CD14-positive monocyte (primary cell): ENCODE measurements at regions not wholly inside any gene's neighbourhood (a gene's known extent, or its start where the extent isn't known, plus 50 kb on each side); places are given as distances from the start of the nearest gene placed in this dataset.

Experiments
- DNase-seq, 3 donors: peaks; one replicate each; pipeline ENCODE4 v3.0.0-alpha.2; 2011 to 2022
- H2AFZ ChIP-seq: 2 replicates; pipeline ENCODE4 v1.6.0; 2012; ENCODE audit warnings: mild to moderate bottlenecking, low read depth, low read length, inconsistent platforms; ENCODE audit not compliant: insufficient read depth, poor library complexity, severe bottlenecking
- H3K27ac ChIP-seq, 2 donors: 1 replicate in 1 of 2; 2 replicates in 1 of 2; pipeline ENCODE4 v1.5.1; 2012 to 2013; ENCODE audit warnings: low read length in 2 of 2, control low read depth in 1 of 2, inconsistent platforms in 1 of 2, low read depth in 1 of 2, mild to moderate bottlenecking in 1 of 2
- H3K27me3 ChIP-seq, 2 donors: one replicate each; pipeline versions ENCODE4 v1.6.0 to v1.6.1; 2011 to 2013; ENCODE audit warnings: low read length in 2 of 2; ENCODE audit not compliant: control insufficient read depth in 2 of 2, insufficient read depth in 2 of 2
- H3K36me3 ChIP-seq, 2 donors: replicated peaks in 1 of 2; 1 replicate in 1 of 2; 2 replicates in 1 of 2; pipeline versions ENCODE4 v1.5.1 to v1.6.1; 2012 to 2013; ENCODE audit warnings: low read length in 2 of 2, control low read depth in 1 of 2, inconsistent platforms in 1 of 2, mild to moderate bottlenecking in 1 of 2; ENCODE audit not compliant: insufficient read depth in 2 of 2, control insufficient read depth in 1 of 2
- H3K4me1 ChIP-seq, 2 donors: 1 replicate in 1 of 2; 2 replicates in 1 of 2; pipeline versions ENCODE4 v1.5.1 to v1.6.1; 2012 to 2013; ENCODE audit warnings: low read length in 2 of 2, control low read depth in 1 of 2, inconsistent platforms in 1 of 2, mild to moderate bottlenecking in 1 of 2, moderate library complexity in 1 of 2; ENCODE audit not compliant: insufficient read depth in 2 of 2, control insufficient read depth in 1 of 2
- H3K4me2 ChIP-seq: replicated peaks from 2 replicates; pipeline ENCODE3; 2012; ENCODE audit warnings: low read length, moderate library complexity, mild to moderate bottlenecking; ENCODE audit not compliant: poor library complexity, severe bottlenecking; ENCODE audit errors: extremely low read depth
- H3K4me3 ChIP-seq, 3 experiments: fragments of 200-600 bp in 1 of 3; sonication (generic) in 1 of 3; replicated peaks in 1 of 3; 1 replicate in 2 of 3; 2 replicates in 1 of 3; pipeline ENCODE4 v1.5.1; 2011 to 2013; ENCODE audit warnings: low read length in 3 of 3, mild to moderate bottlenecking in 3 of 3, control low read depth in 2 of 3, low read depth in 2 of 3, inconsistent platforms in 1 of 3, moderate library complexity in 1 of 3
- H3K79me2 ChIP-seq: 2 replicates; pipeline ENCODE4 v1.6.0; 2012; ENCODE audit warnings: mild to moderate bottlenecking, control low read depth, inconsistent platforms, low read length, moderate library complexity; ENCODE audit not compliant: insufficient read depth
- H3K9ac ChIP-seq: 2 replicates; pipeline ENCODE4 v1.6.0; 2017; ENCODE audit warnings: low read length, mild to moderate bottlenecking; ENCODE audit not compliant: insufficient read depth, poor library complexity, severe bottlenecking
- H3K9me3 ChIP-seq, 2 donors: replicated peaks in 1 of 2; 1 replicate in 1 of 2; 2 replicates in 1 of 2; pipeline versions ENCODE4 v1.5.1 to v1.6.1; 2012 to 2013; ENCODE audit warnings: low read length in 2 of 2, control low read depth in 1 of 2; ENCODE audit not compliant: control insufficient read depth in 1 of 2, insufficient read depth in 1 of 2
- H4K20me1 ChIP-seq: 2 replicates; pipeline ENCODE4 v1.6.0; 2012; ENCODE audit warnings: mild to moderate bottlenecking, low read length, control low read depth, moderate library complexity; ENCODE audit not compliant: insufficient read depth
- H3K27ac Mint-ChIP-seq, 7 donors: one replicate each; pipeline ENCODE4 v1.8.0; 2020; ENCODE audit warnings: mild to moderate bottlenecking in 7 of 7, mixed read lengths in 7 of 7, moderate library complexity in 6 of 7, inconsistent platforms in 2 of 7
- H3K27me3 Mint-ChIP-seq, 3 donors: one replicate each; pipeline ENCODE4 v1.8.0; 2021 to 2022; ENCODE audit warnings: low read depth in 3 of 3, mild to moderate bottlenecking in 3 of 3, mixed read lengths in 3 of 3, moderate library complexity in 3 of 3, inconsistent platforms in 1 of 3
- H3K36me3 Mint-ChIP-seq, 2 donors: one replicate each; pipeline ENCODE4 v1.8.0; 2020; ENCODE audit warnings: mixed read lengths in 2 of 2, inconsistent platforms in 1 of 2, mild to moderate bottlenecking in 1 of 2
- H3K4me1 Mint-ChIP-seq: one replicate; pipeline ENCODE4 v1.8.0; 2020; ENCODE audit warnings: mild to moderate bottlenecking, mixed read lengths
- H3K4me3 Mint-ChIP-seq, 2 donors: one replicate each; pipeline ENCODE4 v1.8.0; 2020; ENCODE audit warnings: mild to moderate bottlenecking in 2 of 2, mixed read lengths in 2 of 2, moderate library complexity in 1 of 2
- H3K9me3 Mint-ChIP-seq, 7 donors: one replicate each; pipeline ENCODE4 v1.8.0; 2020 to 2022; ENCODE audit warnings: mixed read lengths in 7 of 7, mild to moderate bottlenecking in 6 of 7, moderate library complexity in 6 of 7, inconsistent platforms in 2 of 7
- CTCF ChIP-seq: fragments of 200-600 bp; IDR thresholded peaks from one replicate; pipeline ENCODE4 v1.8.0; 2022; ENCODE audit warnings: antibody characterized with exemption, mild to moderate bottlenecking
- WGBS: methylation state at CpG from one replicate; pipeline ENCODE4 v1.1.5; 2013; ENCODE audit warnings: missing lambda C conversion rate; ENCODE audit not compliant: insufficient coverage; 5-methylcytosine and 5-hydroxymethylcytosine counted together
- intact Hi-C, 2 donors: fragments of 100-400 bp; cut with micrococcal nuclease; formaldehyde crosslinking; loops; one replicate each; pipeline versions ENCODE4 v1.15.0 to v1.15.1; 2023

- H3K36me3 Mint-ChIP-seq, result no peaks in the 10 kb centered on the region
- Histone ChIP-seq H3K9ac (no peak overlapping the region), H3K36me3 (no peaks in the 10 kb centered on the region), H2AFZ (no peak overlapping the region), H3K9me3 (no peaks in the 10 kb centered on the region), H4K20me1 (no peaks in the 10 kb centered on the region), H3K4me2 (no peak overlapping the region), H3K27ac (no peak overlapping the region), H3K4me3 (no peak overlapping the region), H3K79me2 (no peaks in the 10 kb centered on the region), H3K4me1 (no peaks in the 10 kb centered on the region), H3K27me3 (no peaks in the 10 kb centered on the region)
- no peak for TF ChIP-seq CTCF
- no peak for DNase-seq
- no peaks in the 10 kb centered on the region for H3K4me1 Mint-ChIP-seq
- no peaks in the 10 kb centered on the region for H3K9me3 Mint-ChIP-seq
- no peak overlapping the region for H3K4me3 Mint-ChIP-seq
- peaks cover 0 to 4% (median 0%) of the 10 kb centered on the region in 3 donors for H3K27me3 Mint-ChIP-seq
- 100% methylated on average over 1 of the region's 3 CpGs for WGBS
- intact Hi-C loops, result no loop called here
- no peak overlapping the region for H3K27ac Mint-ChIP-seq
Observed at GRCh38 chr6:122214605-122215318, 184.7 kb upstream of the HSF2 start.

GRCh38 chr6:122220254-122220653 lies 179.2 kb upstream of the HSF2 start:
- H3K4me2 ChIP-seq, result no peak overlapping the region
- H2AFZ ChIP-seq, result no peak overlapping the region
- H3K4me1 ChIP-seq, result no peaks in the 10 kb centered on the region
- H3K4me1 Mint-ChIP-seq, result peaks cover 4% of the 10 kb centered on the region
- H3K36me3 ChIP-seq, result no peaks in the 10 kb centered on the region
- H4K20me1 ChIP-seq, result no peaks in the 10 kb centered on the region
- H3K9ac ChIP-seq, result no peak overlapping the region
- H3K27ac Mint-ChIP-seq, result no peak overlapping the region
- H3K4me3 ChIP-seq, result no peak overlapping the region
- H3K4me3 Mint-ChIP-seq, result no peak overlapping the region
- H3K27me3 Mint-ChIP-seq, result no peaks in the 10 kb centered on the region
- WGBS, result no CpG with 5 or more reads among the region's 2 CpGs
- no peaks in the 10 kb centered on the region for H3K36me3 Mint-ChIP-seq
- H3K27me3 ChIP-seq, result no peaks in the 10 kb centered on the region
- no peaks in the 10 kb centered on the region for H3K9me3 Mint-ChIP-seq
- no peak overlapping the region for H3K27ac ChIP-seq
- no peaks in the 10 kb centered on the region for H3K79me2 ChIP-seq
- no peaks in the 10 kb centered on the region for H3K9me3 ChIP-seq
- intact Hi-C loops, result no loop called here
- no peak for DNase-seq
- TF ChIP-seq CTCF, result no peak
